Thyroid gland (tissue), 4 donors: ENCODE measurements at regions not wholly inside any gene's neighbourhood (a gene's known extent, or its start where the extent isn't known, plus 50 kb on each side); places are given as distances from the start of the nearest gene placed in this dataset.

Source experiments
- POLR2A ChIP-seq, 2 donors: fragments of 450-650 bp; IDR thresholded peaks; one replicate each; pipeline ENCODE4 v1.6.1; 2017; ENCODE audit warnings: antibody characterized with exemption in 2 of 2, mild to moderate bottlenecking in 2 of 2, moderate library complexity in 1 of 2
- TF ChIP-seq, protein P1 (sequence below), 6 experiments: fragments of 200-600 bp in 3 of 6; fragments of 450-650 bp in 3 of 6; sonication (generic) in 3 of 6; IDR thresholded peaks; one replicate each; pipeline ENCODE4 v1.5.1; 2016 to 2019; ENCODE audit warnings: antibody characterized with exemption in 6 of 6, mild to moderate bottlenecking in 2 of 6, inconsistent platforms in 1 of 6, moderate library complexity in 1 of 6

DNA sequence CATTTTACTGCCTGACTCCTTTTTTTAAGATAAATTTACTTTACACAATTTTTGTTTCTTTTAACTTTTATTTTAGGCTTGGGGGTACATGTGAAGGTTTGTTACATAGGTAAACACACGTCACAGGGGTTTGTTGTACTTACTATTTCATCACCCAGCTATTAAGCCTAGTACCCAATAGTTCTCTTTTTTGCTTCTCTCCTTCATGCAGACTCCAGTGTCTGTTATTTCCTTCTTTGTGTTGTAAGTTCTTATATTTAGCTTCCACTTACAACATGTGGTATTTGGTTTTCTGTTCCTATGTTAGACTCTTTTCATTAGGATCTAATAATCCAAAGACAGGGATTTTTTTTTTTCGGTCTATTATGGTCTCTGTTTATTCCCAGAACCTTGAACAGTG lies 83.5 kb upstream of the CCN6 start:
- TF ChIP-seq, protein P1, sequence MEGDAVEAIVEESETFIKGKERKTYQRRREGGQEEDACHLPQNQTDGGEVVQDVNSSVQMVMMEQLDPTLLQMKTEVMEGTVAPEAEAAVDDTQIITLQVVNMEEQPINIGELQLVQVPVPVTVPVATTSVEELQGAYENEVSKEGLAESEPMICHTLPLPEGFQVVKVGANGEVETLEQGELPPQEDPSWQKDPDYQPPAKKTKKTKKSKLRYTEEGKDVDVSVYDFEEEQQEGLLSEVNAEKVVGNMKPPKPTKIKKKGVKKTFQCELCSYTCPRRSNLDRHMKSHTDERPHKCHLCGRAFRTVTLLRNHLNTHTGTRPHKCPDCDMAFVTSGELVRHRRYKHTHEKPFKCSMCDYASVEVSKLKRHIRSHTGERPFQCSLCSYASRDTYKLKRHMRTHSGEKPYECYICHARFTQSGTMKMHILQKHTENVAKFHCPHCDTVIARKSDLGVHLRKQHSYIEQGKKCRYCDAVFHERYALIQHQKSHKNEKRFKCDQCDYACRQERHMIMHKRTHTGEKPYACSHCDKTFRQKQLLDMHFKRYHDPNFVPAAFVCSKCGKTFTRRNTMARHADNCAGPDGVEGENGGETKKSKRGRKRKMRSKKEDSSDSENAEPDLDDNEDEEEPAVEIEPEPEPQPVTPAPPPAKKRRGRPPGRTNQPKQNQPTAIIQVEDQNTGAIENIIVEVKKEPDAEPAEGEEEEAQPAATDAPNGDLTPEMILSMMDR (IDR thresholded peaks at IDR 0.05) = no peak
- TF ChIP-seq POLR2A (IDR thresholded peaks at IDR 0.05) = no peak
